HG03565 (cell line): ENCODE measurements at regions not wholly inside any gene's neighbourhood (a gene's known extent, or its start where the extent isn't known, plus 50 kb on each side); places are given as distances from the start of the nearest gene placed in this dataset.
"Not testable (repeated sequence)": the region's sequence is repeated elsewhere in the genome, so short reads cannot be mapped to it uniquely, and the experiment has no call there.

Experiments
- ATAC-seq: cut with Tn5 transposase; IDR thresholded peaks from one replicate; pipeline ENCODE4 v1.9.1; 2021; ENCODE audit warnings: mild to moderate bottlenecking, moderate library complexity; ENCODE audit not compliant: unreplicated experiment

DNA sequence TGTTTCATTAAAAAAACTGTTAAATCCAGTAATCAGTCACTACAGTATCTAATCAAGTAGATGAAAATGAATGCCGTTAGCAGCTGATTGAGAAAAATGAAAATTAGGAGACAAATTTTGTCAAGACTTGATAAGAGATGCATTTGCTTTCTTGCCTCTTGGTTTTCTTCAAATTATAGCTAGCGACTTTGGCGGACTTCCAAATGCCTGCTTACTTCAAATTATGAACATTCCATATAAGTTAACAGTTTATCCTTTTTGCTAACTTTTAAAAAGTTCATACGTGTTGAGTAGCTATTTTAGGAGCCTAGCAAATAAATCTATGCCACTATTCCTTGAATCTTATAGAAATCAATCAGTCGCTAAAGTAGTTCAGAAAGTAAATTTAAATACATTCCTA, 58.8 kb downstream of the PPP4R3C start:
- ATAC-seq = no peak

DNA sequence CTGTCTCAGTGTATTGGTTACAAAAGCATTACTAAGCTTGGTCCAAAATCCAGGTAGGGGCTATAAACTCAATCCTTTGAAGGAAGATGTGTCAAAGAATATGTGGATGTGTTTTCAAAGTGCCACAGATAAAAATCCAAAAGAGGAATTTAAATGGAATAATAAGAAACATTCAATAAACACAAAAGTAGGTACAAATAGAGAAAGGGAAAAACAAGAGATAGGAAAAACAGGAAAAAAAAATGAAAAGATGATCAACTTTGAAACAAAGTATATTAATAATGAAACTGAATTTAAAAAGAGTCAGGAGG, 64.0 kb downstream of the PPP4R3C start:
- ATAC-seq = no peak

DNA sequence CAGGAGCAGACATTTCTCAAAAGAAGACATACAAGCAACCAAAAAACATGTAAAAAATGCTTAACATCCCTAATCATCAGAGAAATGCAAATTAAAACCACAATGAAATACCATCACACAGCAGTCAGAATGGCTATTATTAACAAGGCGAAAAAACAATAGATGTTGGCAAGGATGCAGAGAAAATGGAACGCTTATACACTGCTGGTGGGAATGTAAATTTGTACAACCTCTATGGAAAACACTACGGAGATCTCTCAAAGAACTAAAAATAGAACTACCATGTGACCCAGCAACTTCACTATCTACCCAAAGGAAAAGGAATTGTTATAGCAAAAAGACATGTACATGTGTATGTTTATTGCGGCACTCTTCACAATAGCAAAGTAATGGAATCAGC, 71.5 kb downstream of the PPP4R3C start:
- no peak for ATAC-seq

DNA sequence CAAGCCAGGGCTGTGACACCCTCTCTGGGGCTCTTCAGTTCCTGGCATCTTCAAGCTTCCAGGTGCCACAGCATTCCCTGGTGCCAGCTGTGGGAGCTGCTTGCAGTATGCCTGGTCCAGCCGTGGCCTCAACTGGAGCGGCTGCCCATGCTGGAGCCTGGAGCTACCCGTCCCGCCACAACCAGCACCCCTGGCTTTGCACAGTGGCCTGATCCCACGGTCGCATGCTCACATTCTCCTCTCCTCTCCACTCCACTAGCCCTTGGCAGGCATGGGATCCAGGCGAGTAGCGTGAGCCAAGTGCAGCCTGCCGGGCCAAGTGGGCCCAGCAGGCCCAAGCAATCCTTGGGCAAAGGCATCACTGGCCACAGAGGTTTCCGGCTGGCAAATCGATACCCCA, 81.7 kb downstream of the PPP4R3C start:
- ATAC-seq = no peak

DNA sequence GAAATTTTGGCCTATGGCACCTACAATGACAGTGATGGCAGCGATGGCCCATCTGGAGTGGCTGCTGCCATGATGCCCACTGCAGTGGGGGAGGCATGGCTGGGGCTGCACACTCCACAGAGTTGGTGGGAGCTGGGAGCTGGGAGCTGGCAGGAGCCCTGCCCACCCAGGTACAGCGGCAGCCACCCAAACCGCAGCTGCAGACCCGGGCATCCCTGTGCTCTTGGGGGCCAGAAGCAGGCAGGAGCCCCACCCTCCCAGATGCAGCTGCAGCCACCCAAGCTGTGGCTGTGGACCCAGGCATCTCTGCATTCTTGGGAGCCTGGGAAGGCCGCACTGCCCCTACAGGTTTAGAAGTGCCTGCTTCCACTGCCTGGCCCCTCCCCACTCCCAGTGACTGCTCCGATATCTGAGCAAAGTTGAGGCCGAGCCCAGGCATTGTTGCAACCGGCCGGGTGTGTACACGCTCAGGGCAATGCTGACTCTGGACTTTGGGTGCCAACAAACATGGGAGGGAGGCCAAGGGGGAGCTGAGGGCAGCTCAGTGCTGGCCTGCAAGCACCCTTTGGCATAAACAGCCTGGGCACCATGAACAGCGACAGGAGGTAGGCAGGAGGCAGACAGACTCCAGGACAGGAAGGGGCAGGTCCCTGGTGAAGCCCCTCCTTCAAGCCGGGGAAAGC, 82.8 kb downstream of the PPP4R3C start:
- ATAC-seq = no peak

DNA sequence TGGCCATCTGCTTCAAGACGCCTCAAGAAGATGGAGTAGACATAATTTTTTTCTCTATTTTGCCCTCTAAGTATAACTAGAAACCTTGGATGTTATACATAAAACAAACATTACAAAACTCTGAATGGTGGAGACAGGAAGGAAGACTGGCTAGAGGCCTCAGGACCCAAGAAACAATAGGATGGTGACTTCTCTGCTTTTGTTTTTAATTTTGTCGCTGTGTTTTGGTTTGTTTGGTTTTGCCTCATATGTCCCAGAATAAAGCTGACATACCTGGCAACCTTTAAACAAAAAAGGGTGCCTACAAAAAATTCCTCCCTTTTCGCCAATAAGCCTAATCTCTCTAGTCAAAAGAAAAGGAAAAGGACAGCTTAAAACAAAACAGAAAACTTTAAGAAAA, 109.1 kb downstream of the PPP4R3C start:
- no peak for ATAC-seq

DNA sequence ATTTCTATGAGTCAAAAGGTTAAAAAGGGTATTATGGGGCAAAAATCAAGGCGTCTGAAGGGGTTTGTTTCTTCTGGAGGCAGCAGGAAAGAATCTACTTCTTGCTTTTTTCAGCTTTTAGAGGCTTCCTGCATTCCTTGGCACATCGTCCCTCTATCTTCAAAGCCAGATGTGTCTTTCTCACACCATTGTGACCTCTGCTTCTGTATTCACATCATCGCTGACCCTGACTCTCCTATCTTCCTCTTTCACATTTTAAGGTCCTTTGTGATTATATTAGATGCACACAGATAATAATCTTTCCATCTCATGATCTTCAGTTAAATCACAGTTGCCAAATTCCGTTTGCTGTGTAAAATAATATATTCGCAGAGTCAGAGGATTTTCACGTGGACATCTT, 112.7 kb downstream of the PPP4R3C start:
- no peak for ATAC-seq

DNA sequence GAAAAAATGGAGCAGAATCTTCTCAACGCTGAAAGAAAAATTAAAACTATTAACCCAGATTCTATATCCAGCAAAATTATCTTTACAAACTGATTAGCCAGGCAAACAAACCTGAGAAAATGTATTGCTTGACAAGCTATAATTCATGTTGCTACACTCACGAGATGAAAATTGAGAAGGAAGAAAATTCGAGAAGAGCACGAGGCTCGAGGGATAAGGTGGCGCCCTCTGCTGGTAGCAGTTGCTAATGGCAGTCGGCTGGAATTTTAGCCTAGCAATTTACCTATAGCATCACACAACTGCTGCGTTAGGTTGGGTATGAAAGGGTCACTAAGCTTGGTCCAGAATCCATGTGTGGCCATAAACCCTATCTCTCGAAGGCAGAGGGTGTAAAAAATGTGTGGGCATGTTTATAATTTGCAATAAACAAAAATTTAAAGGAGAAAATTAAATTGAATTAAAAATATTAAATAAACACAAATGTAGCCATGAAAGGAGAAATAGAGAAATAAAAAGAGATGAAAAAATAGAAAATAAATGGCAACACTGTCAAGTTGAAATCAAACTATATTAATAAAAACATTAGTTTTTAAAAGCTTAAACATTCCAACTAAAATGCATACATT, 126.6 kb downstream of the PPP4R3C start:
- no peak for ATAC-seq

DNA sequence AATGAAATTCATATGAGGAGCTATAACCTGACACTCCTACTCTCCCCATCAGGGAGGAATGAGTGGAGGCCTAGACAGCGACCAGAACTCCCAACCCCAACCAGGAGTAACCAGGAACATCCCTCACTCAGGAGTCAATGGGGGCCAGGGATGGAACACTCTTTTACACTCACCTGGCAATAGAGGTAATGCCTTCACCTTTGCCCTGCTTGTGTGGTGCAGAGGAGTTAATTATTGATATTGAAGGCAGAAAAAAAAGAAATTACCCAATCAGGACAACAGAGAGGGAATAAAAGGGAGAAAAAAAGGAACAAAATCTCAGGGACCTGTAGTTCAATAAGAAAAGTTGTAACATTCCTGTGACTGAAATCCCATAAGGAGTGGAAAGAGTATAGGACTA, 141.5 kb downstream of the PPP4R3C start:
- ATAC-seq = no peak

DNA sequence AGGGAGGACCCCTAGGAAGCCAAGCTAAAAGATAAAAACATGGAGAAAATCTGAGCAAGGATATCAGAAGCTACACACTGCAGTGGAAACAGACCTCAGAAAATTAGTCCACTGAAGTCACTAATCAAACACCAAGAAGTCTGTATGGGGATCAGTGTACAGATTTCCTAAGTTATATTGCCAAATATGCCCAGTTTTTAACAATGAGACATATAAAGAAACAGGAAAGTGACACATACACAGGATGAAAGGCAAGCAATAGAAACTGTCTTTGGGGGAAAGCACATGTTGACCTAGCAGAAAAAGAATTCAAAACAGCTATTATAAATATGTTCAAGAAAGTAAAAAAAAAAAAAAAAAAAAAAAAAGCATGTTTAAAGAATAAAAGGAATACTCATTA, 153.7 kb downstream of the PPP4R3C start:
- no peak for ATAC-seq

DNA sequence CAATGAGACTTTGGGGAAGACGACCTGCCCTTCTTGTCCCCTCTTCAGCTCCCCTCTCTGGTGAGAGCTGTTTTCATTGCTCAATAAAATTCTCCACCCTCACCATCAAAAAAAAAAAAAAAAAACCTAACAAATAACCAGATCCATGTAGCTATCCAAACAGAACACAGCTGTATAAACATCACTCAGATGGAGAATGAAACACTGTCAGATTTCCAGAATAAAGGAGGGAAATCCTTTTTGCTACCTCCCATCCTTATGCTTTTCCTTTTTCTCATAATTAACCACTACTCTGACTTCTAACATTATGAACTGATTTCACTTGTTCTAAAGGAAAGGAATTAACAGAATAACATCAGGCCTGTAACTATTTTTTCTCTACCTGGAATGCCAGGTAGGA, 155.6 kb downstream of the PPP4R3C start:
- ATAC-seq = no peak

DNA sequence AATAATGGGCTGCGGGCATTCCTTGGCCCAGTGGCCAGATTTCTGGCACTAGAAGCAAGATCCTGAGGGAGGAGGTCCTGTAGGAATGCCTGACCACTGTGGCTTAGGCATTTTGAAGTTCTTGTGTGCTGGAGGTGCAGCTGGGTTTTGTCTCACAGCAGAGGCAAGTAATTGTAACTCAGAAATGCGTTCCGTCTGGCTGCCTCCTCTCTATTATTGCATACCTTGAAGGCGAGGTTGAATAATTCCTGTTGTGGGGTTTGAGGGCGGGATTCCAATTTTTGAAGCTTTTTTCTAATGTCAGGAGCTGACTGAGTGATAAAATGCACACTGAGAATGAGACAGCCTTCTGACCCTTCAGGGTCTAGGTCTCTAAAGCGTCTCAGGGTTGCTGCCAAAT, 170.6 kb downstream of the PPP4R3C start:
- ATAC-seq = not testable (repeated sequence)

DNA sequence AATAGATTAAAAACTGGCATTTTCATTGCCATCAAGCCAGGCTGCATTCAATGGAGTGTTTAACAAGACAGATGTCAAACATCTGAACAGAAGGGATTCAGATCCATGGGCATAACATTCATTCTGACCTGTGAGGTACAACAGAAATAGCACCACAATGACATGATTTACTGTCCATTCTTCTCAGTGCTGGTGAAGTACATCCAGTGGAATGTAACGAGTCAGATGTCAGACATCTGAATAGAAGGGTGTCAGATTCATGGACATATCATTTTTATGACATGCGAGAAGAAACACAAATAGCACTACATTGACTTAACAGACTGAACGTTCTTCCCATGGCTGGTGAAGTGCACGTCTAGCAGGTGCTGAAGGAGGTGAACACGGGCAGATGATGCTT, 186.4 kb downstream of the PPP4R3C start:
- ATAC-seq = no peak

DNA sequence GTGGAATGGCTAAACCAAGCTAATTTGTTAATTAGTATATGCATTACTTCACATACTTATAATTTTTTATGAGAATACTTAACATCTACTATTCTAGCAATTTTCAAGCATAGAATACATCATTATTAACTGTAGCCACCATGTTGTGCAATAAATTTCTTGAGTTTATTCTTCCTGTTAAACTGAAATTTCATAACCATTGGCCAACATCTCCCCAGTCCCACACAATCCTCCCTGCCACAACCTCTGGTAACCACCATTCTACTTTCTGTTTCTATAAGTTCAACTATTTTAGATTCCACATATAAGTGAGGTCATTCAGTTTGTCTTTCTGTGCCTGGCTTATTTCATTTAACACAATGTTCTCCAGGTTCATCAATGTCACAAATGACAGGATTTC, 208.5 kb downstream of the PPP4R3C start:
- ATAC-seq = no peak

DNA sequence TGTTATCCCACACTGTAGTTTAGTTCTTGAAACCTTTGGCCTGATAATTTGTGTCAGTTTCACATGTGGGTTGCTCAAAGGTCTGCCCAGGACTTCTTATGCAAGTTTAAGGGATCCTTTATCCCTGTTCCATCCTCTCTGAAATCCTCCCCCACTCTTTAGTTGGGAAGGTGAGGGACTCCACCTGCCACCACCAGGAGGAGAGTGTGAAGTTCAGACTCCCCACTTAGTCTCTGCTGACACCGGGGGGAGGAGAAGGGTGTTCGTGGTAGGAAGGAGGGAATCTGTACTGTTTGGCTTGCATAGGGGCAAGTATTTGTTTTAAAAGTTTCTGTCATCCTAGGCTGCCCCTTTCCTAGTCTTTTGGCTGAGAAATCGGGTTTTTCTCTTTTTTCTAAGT, 211.8 kb downstream of the PPP4R3C start:
- ATAC-seq = no peak

DNA sequence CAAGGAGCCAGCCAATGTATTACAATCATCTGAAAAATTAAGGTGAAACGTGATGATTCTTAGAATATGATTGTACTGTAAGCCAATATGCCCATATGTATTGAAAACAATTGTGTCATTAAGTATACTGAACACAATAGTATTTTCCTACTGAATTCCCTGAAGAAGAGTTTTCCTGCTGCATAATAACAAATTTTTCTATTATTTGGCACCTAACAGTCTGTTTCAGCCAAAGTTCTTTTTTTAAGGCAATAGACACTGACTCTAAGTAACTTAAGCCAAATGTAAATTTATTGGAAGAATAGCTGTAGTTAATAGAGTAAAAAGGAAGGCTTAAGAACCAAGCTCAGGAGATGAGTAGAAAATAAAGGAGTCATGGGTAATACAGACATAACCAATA, 220.6 kb downstream of the PPP4R3C start:
- no peak for ATAC-seq

DNA sequence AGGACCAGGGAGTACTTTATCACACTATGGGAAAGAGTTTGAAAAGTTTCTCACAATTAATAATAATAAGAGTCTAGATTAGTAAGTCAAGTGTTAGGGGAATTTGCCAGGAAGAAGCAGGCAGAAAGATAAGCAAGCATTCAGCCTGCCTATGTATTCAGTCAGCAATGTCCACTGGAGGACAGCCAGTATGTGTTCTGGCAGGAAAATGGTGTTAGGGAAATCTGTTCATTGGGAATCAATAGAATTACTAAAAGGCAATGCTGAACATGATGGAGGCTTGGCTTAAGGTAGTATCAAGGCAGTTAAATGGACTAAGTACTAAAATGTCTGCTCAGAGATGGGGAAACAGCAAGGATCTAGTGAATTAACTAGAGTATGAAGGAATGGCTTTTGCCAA, 221.2 kb downstream of the PPP4R3C start:
- no peak for ATAC-seq

DNA sequence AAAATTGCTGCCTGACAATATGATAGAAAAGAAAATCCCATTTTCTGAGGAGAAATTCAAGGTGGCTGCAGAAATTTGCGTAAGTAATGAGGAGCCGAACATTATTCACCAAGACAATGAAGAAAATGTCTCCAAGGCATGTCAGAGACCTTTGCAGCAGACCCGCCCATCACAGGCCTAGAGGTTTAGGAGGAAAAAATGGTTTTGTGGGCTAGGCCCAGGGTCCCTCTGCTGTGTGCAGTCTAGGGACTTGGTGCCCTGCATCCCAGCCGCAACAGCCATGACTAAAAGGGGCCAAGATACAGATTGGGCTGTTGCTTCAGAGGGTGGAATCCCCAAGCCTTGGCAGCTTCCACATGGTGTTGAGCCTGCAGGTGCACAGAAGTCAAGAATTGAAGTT, 223.1 kb downstream of the PPP4R3C start:
- not testable (repeated sequence) for ATAC-seq

DNA sequence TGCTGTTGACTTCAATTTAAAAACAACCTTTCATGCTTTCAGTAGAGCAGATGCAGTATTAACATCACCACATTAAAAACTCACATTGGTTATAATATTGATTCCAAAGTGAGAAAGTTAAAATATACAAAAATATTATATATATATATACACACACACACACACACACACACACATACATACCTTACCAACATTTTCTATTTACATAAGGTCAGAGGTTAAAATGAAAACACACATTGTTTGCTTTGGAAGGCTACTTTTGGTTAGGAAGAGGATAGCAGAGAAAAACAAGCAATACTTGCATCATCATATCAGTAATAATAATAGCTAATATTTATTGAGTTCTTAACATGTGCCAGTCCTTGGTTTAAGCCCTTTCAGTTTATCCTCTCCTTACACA, 226.5 kb downstream of the PPP4R3C start:
- ATAC-seq = no peak

DNA sequence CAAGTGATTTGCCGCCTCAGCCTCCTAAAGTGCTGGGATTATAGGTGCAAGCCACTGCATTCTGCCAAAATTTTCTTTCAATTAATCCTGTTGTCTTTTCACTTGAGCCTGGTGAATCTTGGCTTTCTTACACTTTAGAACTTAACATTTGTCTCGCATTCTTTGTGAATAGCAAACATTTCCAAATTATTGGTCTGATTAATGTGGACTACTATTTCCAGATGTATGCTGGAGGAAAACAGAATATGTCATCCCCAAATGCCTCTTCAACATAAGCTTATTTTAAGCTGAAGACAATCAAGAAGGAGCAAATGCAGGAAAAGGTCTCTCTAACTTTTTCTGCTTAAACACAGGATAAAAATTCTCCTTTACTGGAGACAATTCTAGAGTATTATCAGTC, 233.4 kb downstream of the PPP4R3C start:
- ATAC-seq = no peak

DNA sequence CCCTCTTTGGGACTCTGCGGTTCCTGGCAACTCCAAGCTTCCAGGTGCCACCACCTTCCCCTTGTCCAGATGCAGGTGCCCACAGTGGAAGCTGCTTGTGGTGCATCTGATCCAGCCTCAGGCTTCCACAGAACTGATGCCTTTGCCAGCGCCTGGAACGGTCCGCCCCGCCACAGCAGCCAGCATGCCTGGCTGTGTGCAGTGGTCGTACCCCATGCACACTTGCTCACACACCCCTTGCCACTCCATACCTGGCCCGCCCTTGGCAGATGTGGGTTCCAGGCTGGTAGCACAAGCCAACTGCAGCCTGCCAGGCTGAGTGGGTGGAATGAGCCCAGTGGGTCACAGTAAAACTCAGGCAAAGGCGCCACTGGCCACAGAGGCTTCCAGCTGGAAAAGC, 240.5 kb downstream of the PPP4R3C start:
- ATAC-seq = no peak

DNA sequence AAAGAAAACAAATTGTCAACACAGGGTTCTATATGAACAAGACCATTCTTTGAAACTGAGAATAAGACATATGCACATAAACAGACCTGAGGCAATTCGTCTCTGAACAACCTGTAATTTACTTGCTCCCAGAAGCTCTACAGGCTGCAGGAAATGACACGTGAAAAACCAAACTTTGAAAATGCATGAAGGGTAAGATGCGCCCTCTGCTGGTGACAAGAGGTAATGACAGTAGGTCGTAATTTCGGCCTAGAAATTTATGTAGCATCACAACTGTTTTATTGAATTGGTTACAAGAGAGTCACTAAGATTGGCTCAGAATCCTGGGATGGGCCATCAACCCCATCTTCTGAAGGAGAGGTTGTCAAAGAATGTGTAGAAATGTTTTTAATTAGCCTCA, 276.5 kb downstream of the PPP4R3C start:
- no peak for ATAC-seq

DNA sequence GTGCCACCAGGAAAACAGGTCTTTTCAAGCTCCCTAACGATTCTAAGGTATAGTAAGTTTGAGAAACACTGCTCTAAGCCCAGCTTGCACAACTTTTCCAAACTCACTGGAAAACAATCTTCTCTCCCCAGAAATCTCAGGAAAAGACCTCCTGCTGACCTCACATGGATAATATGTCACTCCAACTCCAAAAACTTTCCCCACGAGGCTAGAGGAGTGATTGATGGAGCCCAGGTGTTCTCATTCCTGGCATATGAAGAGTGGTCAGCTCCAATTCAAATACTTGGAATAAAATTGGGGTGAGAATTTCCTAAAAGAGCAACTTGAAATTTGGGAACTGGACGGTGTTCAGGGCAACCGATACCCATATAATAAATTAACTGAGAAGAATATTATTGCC, 299.9 kb downstream of the PPP4R3C start:
- ATAC-seq = no peak
